Putamen (tissue), 1 donor: ENCODE measurements at regions not wholly inside any gene's neighbourhood (a gene's known extent, or its start where the extent isn't known, plus 50 kb on each side); places are given as distances from the start of the nearest gene placed in this dataset.

ENCODE experiments used
- DNase-seq: peaks from one replicate; pipeline ENCODE4 v3.0.0-alpha.2; 2016; ENCODE audit warnings: low spot score

DNA sequence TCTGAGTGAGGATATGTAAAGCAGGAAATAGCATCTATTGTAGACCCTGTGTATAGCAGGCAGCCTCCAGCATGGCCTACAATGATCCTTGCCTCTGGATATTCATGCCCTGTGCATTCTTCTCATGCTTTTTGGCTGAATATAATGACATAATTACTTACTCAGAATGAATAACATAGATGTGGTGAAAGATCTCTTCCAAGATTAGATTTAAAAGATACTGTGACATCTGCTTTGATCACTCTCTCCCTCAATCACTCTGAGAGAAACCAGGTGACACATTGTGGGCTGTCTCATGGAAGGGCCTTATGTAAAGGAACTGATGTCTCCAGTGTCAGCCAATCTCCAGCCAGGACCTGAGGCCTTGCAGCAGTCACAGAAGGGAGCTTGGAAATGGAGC, 376.7 kb downstream of the DNAH5 start:
- no peak for DNase-seq

DNA sequence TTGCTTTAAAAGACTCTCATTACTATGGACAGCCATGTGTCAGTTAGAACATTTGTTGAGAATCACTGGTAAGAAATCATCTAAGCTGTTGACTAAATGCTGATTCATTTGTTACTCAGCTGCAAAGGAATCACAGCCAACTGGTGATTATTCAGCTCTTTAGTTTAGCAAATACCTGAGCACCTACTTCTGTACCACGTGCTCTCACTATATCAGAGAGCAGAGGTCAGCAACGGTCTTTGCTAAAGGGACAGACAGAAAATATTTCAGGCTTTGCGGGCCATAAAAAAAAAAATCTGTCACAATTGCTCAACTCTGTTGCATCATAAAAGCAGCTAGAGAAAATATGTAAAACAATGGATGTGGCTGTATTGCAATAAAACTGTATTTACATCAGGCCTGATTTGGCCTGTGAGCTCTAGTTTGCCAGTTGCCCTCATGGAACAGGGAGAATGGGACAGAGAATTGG, 377.6 kb downstream of the DNAH5 start:
- DNase-seq, result no peak

DNA sequence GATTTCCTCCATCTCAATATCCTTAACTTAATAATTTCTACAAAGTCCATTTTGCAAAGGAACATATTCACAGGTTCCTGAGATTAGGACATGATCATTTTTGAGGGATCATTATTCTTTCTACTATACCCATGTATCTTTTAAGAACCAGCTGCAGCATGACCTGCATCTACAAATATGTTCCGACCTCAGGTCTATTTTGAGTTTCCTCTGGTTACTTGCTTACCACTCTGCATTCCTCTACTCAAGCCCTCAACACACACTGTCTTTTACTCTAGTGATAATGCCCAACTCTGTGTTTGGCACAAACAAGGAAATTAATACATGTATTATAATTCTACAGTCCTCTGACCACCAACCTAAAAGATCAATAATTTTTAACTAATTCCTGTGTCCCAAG, 386.1 kb downstream of the DNAH5 start:
- DNase-seq, result no peak

DNA sequence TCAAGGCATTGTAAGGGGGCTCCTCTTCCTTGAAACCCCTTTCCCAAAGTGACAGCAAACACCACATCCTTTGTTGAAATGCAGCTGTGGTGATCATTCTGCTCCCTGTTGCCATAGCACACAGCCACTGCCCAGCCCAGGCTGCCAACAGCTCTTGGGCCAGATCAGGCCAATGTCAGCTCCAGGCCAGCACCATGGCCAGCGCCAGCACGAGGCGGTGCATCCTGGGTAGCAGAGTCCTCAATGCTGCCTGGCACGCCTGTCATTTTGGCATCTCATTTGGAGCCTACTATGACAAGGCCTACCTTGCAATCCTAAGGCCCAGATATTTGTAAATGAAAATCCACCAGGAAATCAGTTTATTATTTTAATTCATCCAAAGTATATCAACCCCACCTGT, 390.6 kb downstream of the DNAH5 start:
- no peak for DNase-seq

DNA sequence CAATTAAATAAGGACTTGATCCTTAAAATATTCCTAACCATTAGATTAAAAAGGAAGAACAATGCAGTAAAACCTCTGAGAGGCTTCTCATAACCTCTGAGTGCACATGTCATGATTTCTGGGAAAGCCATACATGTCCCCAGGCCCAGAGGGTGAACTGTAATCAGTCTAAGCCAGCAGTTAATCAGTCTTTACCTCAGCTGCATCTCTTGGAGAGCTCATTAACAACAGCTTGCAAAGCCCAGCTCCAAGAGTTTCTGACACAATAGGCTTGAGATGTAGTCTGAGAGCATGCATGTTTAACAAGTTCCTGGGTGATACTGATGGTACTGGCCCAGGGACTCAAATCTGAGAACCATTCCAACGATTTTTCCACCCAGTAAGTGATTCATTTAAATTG, 392.1 kb downstream of the DNAH5 start:
- no peak for DNase-seq

DNA sequence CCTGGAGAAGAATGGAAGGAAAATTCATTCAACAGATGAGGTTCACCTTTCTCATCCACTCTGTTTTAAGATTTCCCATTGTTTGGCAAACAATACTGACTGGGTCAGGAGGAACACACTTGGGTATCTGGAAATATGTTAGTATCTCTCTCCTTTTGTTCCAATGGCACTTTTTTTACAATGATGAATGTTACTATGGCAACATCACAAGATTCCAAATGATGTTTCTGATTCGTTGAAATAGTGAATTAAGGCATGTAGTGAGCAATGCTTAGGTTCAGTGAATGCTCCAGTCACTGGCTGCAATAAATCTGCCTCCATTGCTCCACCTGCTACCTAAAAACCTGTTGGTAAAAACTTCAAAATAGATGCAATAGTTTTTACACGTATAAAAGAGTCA, 392.8 kb downstream of the DNAH5 start:
- no peak for DNase-seq

DNA sequence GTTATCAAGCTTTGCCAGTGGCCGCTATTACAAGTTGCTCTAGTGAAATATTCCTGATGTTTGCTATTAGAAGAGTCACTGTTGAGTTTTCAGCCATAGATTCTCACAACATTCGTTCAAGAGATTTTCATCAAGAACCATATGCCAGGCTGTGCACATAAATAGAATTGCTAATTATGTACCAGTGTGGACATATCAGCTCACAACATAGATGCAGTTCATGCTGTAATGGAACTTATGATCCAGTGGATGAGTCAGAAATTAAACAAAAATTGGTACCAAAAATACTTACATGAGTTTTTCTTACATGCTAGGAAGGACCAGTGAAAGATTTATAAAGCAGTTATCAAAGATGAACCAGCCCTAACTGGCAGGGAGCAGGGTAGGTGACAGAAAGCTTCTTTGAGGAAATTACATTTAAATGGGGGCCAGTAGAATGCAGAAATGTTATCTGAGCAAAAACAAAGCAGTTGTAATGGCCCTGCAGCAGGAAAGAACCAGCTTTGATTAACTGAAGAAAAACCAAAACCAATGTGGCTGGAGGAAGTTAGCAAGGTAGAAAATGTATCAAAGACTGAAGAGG, 404.2 kb downstream of the DNAH5 start:
- no peak for DNase-seq

DNA sequence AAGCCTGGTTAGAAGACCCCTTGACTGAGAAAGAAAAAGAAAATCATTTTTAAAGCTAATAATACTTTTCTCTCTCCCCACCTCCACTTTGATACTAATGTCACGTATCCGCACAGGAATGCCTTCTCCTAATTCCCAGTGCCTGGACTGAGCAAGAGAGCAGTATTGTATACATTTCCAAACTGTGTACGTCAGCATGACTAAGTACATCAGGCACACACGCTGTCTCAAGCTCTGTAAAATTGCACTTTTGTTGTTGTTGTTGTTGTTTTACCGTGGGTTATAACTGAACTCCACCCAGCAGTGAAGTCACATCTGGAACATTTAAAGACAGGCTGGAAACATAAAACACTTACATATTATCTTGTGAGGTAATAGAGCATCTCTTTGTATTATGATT, 407.6 kb downstream of the DNAH5 start:
- DNase-seq, result no peak

DNA sequence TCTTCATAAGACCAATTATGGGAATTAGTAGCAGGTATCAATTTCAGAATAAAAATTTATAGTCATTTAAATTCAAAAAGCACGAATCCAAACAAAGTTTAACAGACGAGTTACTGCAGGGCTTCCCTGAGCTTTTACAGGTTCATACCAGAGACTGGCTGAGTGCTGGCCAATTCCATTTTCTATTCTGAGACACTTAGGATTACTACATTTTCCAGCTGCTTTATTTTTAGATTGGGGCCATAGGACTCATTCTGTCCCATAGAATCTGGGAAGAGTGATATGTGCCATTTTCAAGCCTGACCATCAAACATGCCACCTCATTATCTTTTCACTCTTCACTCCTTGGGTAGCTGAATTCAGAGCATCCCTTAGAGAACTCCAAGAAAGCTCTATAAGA, 410.7 kb downstream of the DNAH5 start:
- DNase-seq, result no peak

DNA sequence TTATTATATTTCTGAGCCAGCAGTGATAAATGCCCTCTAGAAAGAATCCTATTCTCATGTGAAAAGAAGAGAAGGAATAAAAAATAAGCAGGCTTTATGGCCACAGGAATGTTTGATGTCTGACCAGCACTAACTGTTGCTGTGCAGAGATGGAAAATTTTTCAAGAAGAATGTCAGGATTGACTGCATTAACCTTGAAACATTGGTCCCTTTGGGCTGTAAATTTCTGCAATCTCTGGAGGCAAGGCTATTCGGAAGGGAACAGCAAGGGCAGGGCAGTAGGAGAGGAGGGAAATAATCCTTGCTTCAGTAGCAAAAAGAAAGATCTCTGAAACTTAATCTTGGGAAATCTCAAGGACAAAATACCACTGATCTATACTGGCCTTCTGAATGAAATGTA, 415.2 kb downstream of the DNAH5 start:
- DNase-seq, result no peak

DNA sequence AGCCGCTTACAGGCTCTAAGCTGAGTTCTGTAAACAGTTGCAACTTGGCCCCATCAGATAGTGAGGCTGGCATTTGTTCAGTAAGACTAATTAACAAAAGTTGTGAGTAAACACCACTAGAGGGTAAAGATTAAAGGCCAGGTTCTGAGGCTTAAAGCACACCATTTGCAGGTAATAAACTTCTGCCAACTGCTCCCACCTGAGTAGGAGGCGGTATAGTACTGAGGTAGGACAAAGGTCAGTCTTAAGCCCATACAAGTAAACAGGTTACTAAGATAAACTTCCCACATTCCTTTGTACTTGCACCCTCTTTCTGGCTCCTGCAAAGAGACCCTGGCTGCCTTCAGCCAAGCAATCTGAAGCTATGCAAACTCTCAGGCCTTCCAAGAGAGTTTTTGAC, 419.6 kb downstream of the DNAH5 start:
- no peak for DNase-seq

DNA sequence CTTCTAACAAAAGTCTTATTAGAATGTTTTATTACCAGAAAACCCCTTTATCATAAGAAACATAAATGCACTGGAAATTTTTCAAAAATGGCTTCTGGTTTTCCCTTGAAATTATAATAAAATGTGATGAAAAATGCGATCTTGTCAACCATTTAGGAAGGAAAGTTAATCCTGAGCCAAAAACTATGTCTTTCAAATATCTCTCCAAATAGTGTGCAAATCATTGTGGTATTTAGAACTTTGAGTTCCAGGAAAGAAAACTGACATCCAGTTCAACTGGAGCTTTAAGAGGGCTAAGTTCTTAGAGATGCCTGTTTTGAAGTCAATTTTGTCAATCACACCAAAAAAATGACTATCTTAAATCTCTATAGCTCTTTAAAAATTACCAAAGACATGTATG, 425.4 kb downstream of the DNAH5 start:
- no peak for DNase-seq

DNA sequence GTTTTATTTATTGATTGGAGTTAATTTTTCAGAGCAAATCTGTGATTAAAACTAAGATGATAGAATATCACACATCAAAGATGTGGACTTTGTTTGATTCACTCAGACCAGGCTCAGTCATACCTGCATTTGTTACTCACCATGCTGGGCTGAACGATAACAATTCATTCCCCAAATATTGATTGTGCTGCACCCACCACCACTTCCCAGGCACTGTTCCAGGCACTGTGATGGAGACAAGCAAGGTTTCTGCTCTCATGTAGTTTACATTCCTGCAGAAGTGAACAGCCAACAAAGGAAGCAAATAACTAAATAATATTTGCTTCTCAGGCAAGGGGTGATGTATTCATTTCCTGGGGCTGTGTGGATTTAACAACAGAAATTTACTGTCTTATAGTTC, 428.3 kb downstream of the DNAH5 start:
- DNase-seq, result no peak

DNA sequence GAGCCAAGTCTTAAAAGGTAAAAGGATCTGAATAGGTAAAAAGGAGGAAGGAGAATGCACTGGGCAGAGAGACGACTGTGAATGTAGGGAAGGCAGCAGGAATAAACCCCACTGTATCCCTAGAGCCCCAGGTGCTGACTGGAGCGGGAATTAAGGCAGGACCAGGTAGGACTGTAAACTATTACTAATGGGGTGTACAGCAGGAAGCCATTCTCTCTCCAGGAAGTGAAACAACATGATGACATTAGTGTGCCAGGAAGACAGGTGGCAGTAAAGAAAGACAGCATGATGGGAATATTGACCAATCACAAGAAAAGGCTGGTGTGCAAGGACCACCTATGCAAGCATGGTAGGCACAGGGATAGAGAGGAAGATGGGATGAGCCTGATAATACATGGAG, 433.0 kb downstream of the DNAH5 start:
- no peak for DNase-seq

DNA sequence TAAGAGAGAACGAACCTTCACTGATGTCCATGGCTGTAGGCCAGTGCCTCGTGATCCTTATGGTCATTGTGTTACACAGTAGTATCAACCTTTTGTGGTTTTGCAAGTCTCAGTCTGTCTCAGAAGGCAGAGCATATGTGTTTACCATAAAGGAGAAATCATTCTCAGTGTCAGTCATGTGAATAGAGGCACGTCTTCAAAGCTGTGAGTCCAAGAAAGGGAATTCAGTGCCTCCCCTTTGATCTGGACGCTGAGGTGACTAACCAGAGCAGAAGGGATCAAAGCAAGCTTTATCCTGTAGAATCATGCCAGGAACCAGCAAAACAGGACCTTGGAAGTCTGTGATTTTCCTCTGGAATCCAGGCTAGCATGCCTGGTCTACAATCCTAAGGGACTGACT, 433.9 kb downstream of the DNAH5 start:
- DNase-seq, result no peak

DNA sequence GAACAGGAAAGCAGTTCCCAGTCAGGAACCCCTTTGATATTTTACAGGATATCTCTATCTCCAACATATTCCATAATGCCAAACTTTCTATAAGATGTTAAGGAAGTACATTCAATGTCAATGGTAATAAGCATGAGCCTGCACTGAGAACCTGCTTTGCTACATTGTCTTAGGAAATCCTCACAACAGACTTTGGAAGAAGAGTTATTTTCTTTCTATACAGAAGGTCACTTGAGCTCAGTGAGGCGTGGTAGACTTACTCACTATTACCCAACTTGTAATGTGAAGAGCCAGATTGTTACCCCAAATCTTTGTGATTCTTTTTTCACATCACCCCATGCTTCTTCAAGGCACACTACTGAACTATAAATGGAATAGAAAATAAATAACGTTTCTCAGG, 435.9 kb downstream of the DNAH5 start:
- no peak for DNase-seq

DNA sequence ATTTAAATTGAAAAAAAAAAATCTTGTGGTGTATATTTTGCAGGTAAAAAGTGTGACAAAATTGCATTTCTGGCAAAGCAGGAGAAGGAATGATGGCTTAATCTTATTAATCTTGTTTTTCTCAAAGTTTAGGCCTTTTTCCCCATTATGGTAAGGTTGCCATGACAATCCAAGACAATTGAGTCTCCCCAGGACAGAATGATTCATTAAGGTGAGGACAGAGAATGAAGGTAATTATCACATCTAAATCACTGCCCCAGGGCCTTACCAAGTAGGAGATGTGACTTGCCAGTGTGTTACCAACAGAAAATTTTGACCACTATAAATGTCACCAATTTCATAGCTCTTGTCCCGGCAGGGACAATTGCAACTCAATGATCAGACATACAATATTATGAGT, 439.2 kb downstream of the DNAH5 start:
- no peak for DNase-seq

DNA sequence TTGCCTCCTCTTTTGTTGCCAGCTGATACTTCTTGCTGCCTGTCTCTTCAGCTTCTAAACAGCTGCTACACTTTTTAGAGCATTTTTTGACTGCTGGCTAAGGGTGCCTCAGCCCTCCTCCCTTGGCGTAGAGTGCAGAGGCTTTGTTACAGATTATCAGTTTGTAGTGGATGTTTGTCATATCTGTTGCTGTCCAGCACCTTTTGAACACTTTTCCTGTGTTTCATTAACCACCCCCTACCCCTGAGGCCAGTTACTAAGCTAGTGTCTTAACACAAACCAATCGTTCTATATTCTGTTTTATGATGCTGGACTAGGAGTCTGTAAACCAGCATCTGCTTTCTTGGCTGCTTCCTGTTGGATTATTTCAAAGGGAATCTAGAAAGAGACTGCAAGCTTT, 441.5 kb downstream of the DNAH5 start:
- no peak for DNase-seq

DNA sequence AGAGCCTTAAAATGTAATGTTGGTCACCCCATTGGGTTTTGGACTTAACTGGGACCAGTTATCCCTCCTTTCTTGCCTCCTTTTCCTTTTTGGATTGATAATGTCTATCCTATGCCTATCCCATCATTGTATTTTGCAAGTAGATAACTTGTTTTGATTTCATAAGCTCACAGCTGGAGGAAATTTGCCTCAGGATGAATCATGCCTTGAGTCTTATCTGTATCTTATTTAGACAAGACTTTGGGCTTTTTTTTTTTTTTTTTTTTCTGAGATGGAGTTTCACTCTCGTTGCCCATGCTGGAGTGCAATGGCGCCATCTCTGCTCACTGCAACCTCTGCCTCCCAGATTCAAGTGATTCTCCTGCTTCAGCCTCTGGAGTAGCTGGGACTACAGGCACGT, 443.3 kb downstream of the DNAH5 start:
- no peak for DNase-seq

DNA sequence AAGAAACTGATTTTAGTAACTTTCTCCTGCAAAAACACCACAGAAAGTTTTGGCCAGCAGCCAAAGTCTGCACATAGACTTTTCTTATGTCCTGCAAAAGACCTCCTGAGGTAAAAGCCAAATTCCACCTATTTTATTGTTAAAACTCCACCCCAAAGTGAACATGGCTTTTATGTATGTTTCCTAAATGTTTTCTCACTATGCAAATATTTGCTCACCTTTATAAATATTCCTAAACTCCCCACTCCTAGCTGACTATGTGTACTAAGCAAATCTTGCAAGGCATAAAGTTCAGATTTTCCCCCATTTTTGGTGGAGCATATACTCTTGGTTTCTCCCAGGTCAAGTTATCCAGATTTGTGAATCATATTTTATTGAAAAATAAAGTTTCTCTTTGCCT, 446.2 kb downstream of the DNAH5 start:
- DNase-seq, result no peak

DNA sequence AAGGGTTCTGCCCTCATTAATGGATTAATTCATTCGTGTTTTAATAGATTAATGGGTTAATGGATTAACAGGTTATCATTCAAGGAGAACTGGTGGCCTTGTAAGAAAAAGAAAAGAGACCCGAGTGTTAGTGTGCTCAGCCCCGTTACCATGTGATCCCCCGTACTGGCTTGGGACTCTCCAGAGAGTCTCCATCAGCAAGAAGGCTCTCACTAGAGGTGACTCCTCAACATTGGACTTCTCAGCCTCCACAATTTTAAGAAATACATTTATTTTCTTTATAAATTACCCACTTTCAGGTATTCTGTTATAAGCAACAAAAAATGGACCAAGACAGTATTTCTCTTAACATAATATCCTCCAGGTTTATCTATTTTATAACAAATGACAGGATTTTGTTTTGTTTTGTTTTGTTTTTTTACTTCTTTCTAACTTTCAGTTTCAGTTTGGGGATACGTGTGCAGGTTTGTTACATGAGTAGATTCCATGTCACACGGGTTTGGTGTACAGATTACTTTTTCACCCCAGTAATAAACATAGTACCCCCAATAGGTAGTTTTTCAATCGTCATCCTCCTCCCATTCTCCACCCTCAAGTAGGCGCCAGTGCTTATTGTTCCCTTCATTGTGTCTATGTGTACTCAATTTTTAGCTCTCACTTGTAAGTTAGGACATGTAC, 456.1 kb downstream of the DNAH5 start:
- DNase-seq, result no peak

DNA sequence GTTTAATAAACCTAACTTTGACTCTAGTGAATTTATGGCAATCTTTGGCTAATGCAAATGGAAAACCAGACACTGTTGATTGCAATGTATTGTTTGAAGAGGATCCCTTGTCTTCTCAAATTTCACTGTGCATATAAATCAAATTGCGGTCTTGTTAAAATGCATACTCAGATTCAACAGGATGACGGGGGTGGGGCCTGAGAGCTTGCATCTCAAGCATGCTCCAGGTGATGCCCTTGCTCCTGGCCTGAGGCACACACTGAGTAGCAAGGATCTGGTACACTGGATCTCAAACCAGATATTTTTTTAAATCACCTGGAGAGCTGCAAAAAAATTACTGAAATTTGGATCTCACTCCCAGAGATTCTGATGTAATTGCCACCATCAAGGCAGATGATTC, 463.7 kb downstream of the DNAH5 start:
- no peak for DNase-seq

DNA sequence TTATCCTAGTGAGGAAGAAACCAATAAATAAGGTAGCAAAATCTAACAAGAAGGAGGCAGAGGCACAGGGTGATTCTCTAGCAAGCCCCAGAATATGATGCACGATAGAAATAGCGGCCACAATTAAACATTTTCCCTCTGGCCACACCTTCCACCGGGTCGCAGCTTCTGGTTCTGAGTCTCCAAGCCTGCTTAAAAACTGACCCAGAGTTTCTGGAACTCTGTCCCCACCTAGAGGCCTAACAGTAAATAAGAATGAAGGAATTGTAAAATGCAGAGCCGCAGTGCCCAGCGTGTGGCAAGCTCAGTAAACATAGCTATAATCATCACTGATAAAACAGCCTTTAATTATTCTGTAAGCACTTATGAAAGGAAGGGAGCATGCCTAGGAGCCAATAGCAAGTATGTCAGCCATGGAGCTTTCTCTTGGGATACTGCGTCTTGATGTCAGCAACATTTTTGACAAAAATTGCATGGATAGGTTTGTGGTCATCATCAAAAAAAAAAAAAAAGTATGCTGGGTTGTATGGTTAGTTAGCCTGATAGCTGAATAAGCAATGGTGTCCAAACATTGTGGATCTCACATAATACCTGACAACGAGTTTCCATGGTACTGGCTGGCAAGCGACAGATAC, 465.5 kb downstream of the DNAH5 start:
- peak; percentile 33 for DNase-seq
